ENCODE measurements at regions not wholly inside any gene's neighbourhood (a gene's known extent, or its start where the extent isn't known, plus 50 kb on each side); places are given as distances from the start of the nearest gene placed in this dataset.
A peak's percentile ranks its signal among the peaks of the same experiment; 100 is the strongest.

DNA sequence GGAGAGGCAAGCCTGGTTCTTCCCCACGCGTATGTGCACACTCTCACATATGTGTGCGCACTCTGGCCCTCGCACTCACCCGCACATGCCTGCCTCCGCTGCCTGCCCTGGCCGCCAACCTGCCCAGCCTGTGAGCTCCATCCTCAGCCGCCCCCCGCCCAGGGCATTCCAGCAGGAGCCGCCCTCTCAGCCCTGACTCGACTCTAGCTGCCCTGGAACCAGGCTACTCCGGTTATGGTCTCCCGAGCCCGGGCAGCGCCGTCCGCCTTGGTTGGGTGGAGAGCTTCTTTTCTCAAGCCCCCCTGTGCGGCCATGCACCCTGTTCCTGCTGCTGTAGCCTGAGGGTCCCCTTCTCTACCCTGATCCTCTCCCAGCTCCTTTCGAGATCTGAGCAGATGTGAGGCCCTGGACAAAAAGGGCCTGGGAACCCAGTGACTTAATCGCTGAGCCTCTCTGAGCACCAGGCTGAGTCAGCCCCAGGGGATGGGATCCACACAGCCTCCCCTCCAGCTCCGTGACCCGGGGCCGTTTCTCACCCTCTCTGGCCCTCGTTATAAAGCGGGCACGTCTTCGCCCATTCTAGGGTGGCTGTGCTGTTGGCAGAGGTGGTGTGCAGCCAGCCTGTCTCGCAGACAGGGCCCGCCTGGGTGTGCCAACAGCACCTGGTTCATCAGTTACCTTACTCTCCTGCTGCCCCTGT, 191.5 kb downstream of the TEX29 start:
- no peak for TF ChIP-seq CTCF (IDR thresholded peaks at IDR 0.05)
- Mint-ChIP-seq H3K4me3 (no peak overlapping the region), H3K27ac (peak overlapping the region in 1 of 7 donors; percentile 45), H3K36me3 (no peaks in the 10 kb centered on the region), H3K9me3 (peaks cover 0 to 4% (median 0%) of the 10 kb centered on the region in 7 donors), H3K4me1 (no peaks in the 10 kb centered on the region), H3K27me3 (ENCODE audit: low read depth in 3 of 3) (peaks cover 0 to 4% (median 3%) of the 10 kb centered on the region in 3 donors)
- intact Hi-C loops (cut with micrococcal nuclease): no loop called here
- WGBS (ENCODE audit: insufficient coverage): 89% methylated on average over 26 of the region's 29 CpGs
- H3K27ac ChIP-seq (ENCODE audit: low read depth in 1 of 2, low read length in 2 of 2): no peak overlapping the region
- no peak for DNase-seq
- H3K4me2 ChIP-seq (replicated peaks; ENCODE audit: extremely low read depth, low read length, poor library complexity, severe bottlenecking): no peak overlapping the region
- H4K20me1 ChIP-seq (ENCODE audit: insufficient read depth, low read length): no peaks in the 10 kb centered on the region
- H3K9me3 ChIP-seq (replicated peaks in 1 of 2; ENCODE audit: control insufficient read depth in 1 of 2, insufficient read depth in 1 of 2, low read length in 2 of 2): no peaks in the 10 kb centered on the region
- H3K4me3 ChIP-seq (replicated peaks in 1 of 3; ENCODE audit: low read depth in 2 of 3, low read length in 3 of 3): no peak overlapping the region
- no peak overlapping the region for H3K9ac ChIP-seq (ENCODE audit: insufficient read depth, low read length, poor library complexity, severe bottlenecking)
- no peaks in the 10 kb centered on the region for H3K79me2 ChIP-seq (ENCODE audit: insufficient read depth, low read length)
- H3K27me3 ChIP-seq (ENCODE audit: control insufficient read depth in 2 of 2, insufficient read depth in 2 of 2, low read length in 2 of 2): no peaks in the 10 kb centered on the region
- H3K36me3 ChIP-seq (replicated peaks in 1 of 2; ENCODE audit: control insufficient read depth in 1 of 2, insufficient read depth in 2 of 2, low read length in 2 of 2): no peaks in the 10 kb centered on the region
- no peaks in the 10 kb centered on the region for H3K4me1 ChIP-seq (ENCODE audit: control insufficient read depth in 1 of 2, insufficient read depth in 2 of 2, low read length in 2 of 2)
- H2AFZ ChIP-seq (ENCODE audit: insufficient read depth, low read depth, low read length, poor library complexity, severe bottlenecking): no peak overlapping the region

DNA sequence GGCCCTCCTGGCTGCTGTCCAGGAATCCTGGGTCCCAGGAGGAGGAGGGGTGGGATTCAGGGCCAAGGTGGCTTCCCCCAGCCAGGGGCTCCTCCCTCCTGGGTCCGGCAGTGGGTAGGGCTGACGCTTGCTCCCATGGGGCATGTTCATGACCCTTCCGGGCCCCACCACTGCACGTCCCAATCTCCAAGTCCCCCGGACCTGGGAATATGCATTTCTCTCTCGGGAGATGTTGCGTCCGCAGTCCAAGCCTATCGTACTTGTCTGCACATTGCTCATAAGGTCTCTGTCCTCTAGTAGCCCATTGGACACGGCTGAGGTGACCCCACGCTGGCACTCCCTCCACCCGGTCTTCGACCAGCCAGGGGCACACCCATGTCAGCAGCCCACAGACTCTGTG, 192.3 kb downstream of the TEX29 start:
- Mint-ChIP-seq H3K9me3 (peaks cover 0 to 4% (median 0%) of the 10 kb centered on the region in 7 donors), H3K4me3 (no peak overlapping the region), H3K27me3 (ENCODE audit: low read depth in 3 of 3) (peaks cover 0 to 4% (median 3%) of the 10 kb centered on the region in 3 donors), H3K36me3 (no peaks in the 10 kb centered on the region), H3K27ac (no peak overlapping the region), H3K4me1 (no peaks in the 10 kb centered on the region)
- no peak overlapping the region for H2AFZ ChIP-seq (ENCODE audit: insufficient read depth, low read depth, low read length, poor library complexity, severe bottlenecking)
- H4K20me1 ChIP-seq (ENCODE audit: insufficient read depth, low read length): no peaks in the 10 kb centered on the region
- no peak overlapping the region for H3K4me2 ChIP-seq (replicated peaks; ENCODE audit: extremely low read depth, low read length, poor library complexity, severe bottlenecking)
- H3K27ac ChIP-seq (ENCODE audit: low read depth in 1 of 2, low read length in 2 of 2): no peak overlapping the region
- H3K79me2 ChIP-seq (ENCODE audit: insufficient read depth, low read length): no peaks in the 10 kb centered on the region
- H3K27me3 ChIP-seq (ENCODE audit: control insufficient read depth in 2 of 2, insufficient read depth in 2 of 2, low read length in 2 of 2): no peaks in the 10 kb centered on the region
- no peaks in the 10 kb centered on the region for H3K36me3 ChIP-seq (replicated peaks in 1 of 2; ENCODE audit: control insufficient read depth in 1 of 2, insufficient read depth in 2 of 2, low read length in 2 of 2)
- no peak overlapping the region for H3K9ac ChIP-seq (ENCODE audit: insufficient read depth, low read length, poor library complexity, severe bottlenecking)
- H3K4me3 ChIP-seq (replicated peaks in 1 of 3; ENCODE audit: low read depth in 2 of 3, low read length in 3 of 3): no peak overlapping the region
- H3K4me1 ChIP-seq (ENCODE audit: control insufficient read depth in 1 of 2, insufficient read depth in 2 of 2, low read length in 2 of 2): no peaks in the 10 kb centered on the region
- TF ChIP-seq CTCF (IDR thresholded peaks at IDR 0.05): no peak
- DNase-seq: no peak
- no peaks in the 10 kb centered on the region for H3K9me3 ChIP-seq (replicated peaks in 1 of 2; ENCODE audit: control insufficient read depth in 1 of 2, insufficient read depth in 1 of 2, low read length in 2 of 2)
- 87% methylated on average over 11 of the region's 13 CpGs for WGBS (ENCODE audit: insufficient coverage)
- intact Hi-C loops (cut with micrococcal nuclease): no loop called here

All from CD14-positive monocyte (primary cell).